ENCODE measurements at regions not wholly inside any gene's neighbourhood (a gene's known extent, or its start where the extent isn't known, plus 50 kb on each side); places are given as distances from the start of the nearest gene placed in this dataset.
"Not testable (repeated sequence)": the region's sequence is repeated elsewhere in the genome, so short reads cannot be mapped to it uniquely, and the experiment has no call there.

- DNase-seq (ENCODE audit: low read depth in 1 of 2, low spot score in 1 of 2): no peak
Observed at GRCh38 chr11:122204206-122204605, 88.2 kb upstream of the BLID start.

GRCh38 chr11:122202951-122203456 lies 87.0 kb upstream of the BLID start:
- peak in 1 of 2 donors; percentile 1 for DNase-seq (ENCODE audit: low read depth in 1 of 2, low spot score in 1 of 2)

- DNase-seq (ENCODE audit: low read depth in 1 of 2, low spot score in 1 of 2): no peak
Observed at GRCh38 chr11:122202161-122202950, 86.3 kb upstream of the BLID start.

GRCh38 chr11:122201106-122201505 lies 85.1 kb upstream of the BLID start:
- DNase-seq (ENCODE audit: low read depth in 1 of 2, low spot score in 1 of 2): no peak

- no peak for DNase-seq (ENCODE audit: low read depth in 1 of 2, low spot score in 1 of 2)
Observed at GRCh38 chr11:122199661-122200060, 83.6 kb upstream of the BLID start.

GRCh38 chr11:122198291-122198983 lies 82.4 kb upstream of the BLID start:
- DNase-seq (ENCODE audit: low read depth in 1 of 2, low spot score in 1 of 2): no peak

GRCh38 chr11:122197066-122197987 lies 81.3 kb upstream of the BLID start:
- no peak for DNase-seq (ENCODE audit: low read depth in 1 of 2, low spot score in 1 of 2)

GRCh38 chr11:122195790-122196189 lies 79.8 kb upstream of the BLID start:
- no peak for DNase-seq (ENCODE audit: low read depth in 1 of 2, low spot score in 1 of 2)

- DNase-seq (ENCODE audit: low read depth in 1 of 2, low spot score in 1 of 2): not testable (repeated sequence)
Observed at GRCh38 chr11:122193881-122194480, 78.0 kb upstream of the BLID start.

GRCh38 chr11:122193457-122193856 lies 77.4 kb upstream of the BLID start:
- DNase-seq (ENCODE audit: low read depth in 1 of 2, low spot score in 1 of 2): no peak

- no peak for DNase-seq (ENCODE audit: low read depth in 1 of 2, low spot score in 1 of 2)
Observed at GRCh38 chr11:122192634-122193255, 76.7 kb upstream of the BLID start.

- no peak for DNase-seq (ENCODE audit: low read depth in 1 of 2, low spot score in 1 of 2)
Observed at GRCh38 chr11:122190768-122191167, 74.8 kb upstream of the BLID start.

- DNase-seq (ENCODE audit: low read depth in 1 of 2, low spot score in 1 of 2): no peak
Observed at GRCh38 chr11:122189229-122189628, 73.2 kb upstream of the BLID start.

GRCh38 chr11:122187373-122188165 lies 71.6 kb upstream of the BLID start:
- DNase-seq (ENCODE audit: low read depth in 1 of 2, low spot score in 1 of 2): no peak

GRCh38 chr11:122186439-122187080 lies 70.5 kb upstream of the BLID start:
- DNase-seq (ENCODE audit: low read depth in 1 of 2, low spot score in 1 of 2): no peak

GRCh38 chr11:122183933-122184332 lies 67.9 kb upstream of the BLID start:
- DNase-seq (ENCODE audit: low read depth in 1 of 2, low spot score in 1 of 2): no peak

GRCh38 chr11:122181893-122182292 lies 65.9 kb upstream of the BLID start:
- no peak for DNase-seq (ENCODE audit: low read depth in 1 of 2, low spot score in 1 of 2)

- no peak for DNase-seq (ENCODE audit: low read depth in 1 of 2, low spot score in 1 of 2)
Observed at GRCh38 chr11:122181372-122181771, 65.4 kb upstream of the BLID start.

All from stimulated activated CD4-positive, alpha-beta T cell treated with anti-CD3 and anti-CD28 coated beads, Interleukin-15, amount 100 ng/mL, for 1 hour (primary cell).